Fibroblast of lung (primary cell): ENCODE measurements at regions not wholly inside any gene's neighbourhood (a gene's known extent, or its start where the extent isn't known, plus 50 kb on each side); places are given as distances from the start of the nearest gene placed in this dataset.

Experiments
- CTCF ChIP-seq, 2 donors: IDR thresholded peaks in 1 of 2; conservative IDR thresholded peaks in 1 of 2; 1 replicate in 1 of 2; 2 replicates in 1 of 2; pipeline ENCODE4 v1.5.1; 2011 to 2012; ENCODE audit warnings: low read length in 2 of 2, control low read depth in 1 of 2, inconsistent platforms in 1 of 2, low read depth in 1 of 2, mild to moderate bottlenecking in 1 of 2
- EZH2 ChIP-seq: IDR thresholded peaks from 2 replicates; pipeline ENCODE4 v1.5.1; 2012; ENCODE audit warnings: low read length, control low read depth, mild to moderate bottlenecking; ENCODE audit errors: missing control alignments

GRCh38 chr10:28375399-28376354, 72.8 kb upstream of the MPP7 start:
- no peak for TF ChIP-seq CTCF (conservative IDR thresholded peaks at IDR 0.05 in 1 of 2, IDR thresholded peaks at IDR 0.05 in 1 of 2; ENCODE audit: low read depth in 1 of 2, low read length in 2 of 2)
- TF ChIP-seq EZH2 = no peak
